ENCODE measurements at regions not wholly inside any gene's neighbourhood (a gene's known extent, or its start where the extent isn't known, plus 50 kb on each side); places are given as distances from the start of the nearest gene placed in this dataset.

GRCh38 chr1:239574112-239574511, 187.7 kb downstream of the CHRM3 start:
- H3K27ac ChIP-seq, result no peak overlapping the region
- TF ChIP-seq, protein P1, sequence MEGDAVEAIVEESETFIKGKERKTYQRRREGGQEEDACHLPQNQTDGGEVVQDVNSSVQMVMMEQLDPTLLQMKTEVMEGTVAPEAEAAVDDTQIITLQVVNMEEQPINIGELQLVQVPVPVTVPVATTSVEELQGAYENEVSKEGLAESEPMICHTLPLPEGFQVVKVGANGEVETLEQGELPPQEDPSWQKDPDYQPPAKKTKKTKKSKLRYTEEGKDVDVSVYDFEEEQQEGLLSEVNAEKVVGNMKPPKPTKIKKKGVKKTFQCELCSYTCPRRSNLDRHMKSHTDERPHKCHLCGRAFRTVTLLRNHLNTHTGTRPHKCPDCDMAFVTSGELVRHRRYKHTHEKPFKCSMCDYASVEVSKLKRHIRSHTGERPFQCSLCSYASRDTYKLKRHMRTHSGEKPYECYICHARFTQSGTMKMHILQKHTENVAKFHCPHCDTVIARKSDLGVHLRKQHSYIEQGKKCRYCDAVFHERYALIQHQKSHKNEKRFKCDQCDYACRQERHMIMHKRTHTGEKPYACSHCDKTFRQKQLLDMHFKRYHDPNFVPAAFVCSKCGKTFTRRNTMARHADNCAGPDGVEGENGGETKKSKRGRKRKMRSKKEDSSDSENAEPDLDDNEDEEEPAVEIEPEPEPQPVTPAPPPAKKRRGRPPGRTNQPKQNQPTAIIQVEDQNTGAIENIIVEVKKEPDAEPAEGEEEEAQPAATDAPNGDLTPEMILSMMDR (IDR thresholded peaks at IDR 0.05), result no peak
- TF ChIP-seq EP300 (IDR thresholded peaks at IDR 0.05) (no peak), POLR2A (IDR thresholded peaks at IDR 0.05) (no peak)
- H3K4me3 ChIP-seq, result no peak overlapping the region
- no peaks in the 10 kb centered on the region for H3K36me3 ChIP-seq
- no peaks in the 10 kb centered on the region for H3K9me3 ChIP-seq
- WGBS, 3 donors, result 96 to 100% (median 98%) methylated on average over 2 of the region's 2 CpGs
- no peaks in the 10 kb centered on the region for H3K27me3 ChIP-seq
- no peak for DNase-seq
- intact Hi-C loops (cut with DNase I), result no loop called here
- no peaks in the 10 kb centered on the region for H3K4me1 ChIP-seq (ENCODE audit: insufficient read depth)

DNA sequence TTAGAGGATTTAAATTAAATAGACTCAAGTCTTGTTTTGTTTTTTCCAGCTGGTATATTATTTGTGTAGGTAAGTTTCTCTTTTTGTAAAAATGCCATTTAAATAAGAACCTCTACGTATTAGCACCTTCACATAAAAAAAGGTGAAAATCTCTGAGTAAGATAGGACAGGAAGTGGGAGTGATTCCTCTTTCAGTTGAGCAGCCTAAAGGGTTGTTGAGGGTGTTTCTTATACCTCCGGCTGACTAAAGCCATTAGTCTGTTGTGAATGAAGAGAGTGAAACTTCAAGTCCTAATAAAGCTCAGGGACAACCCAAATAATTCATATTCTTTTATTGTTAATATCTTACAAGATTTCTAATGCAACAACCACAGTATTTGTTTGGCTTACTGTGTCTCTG, 188.7 kb downstream of the CHRM3 start:
- Histone ChIP-seq H3K4me1 (ENCODE audit: insufficient read depth) (no peaks in the 10 kb centered on the region), H3K27ac (no peak overlapping the region), H3K27me3 (no peaks in the 10 kb centered on the region), H3K36me3 (no peaks in the 10 kb centered on the region), H3K9me3 (no peaks in the 10 kb centered on the region), H3K4me3 (no peak overlapping the region)
- TF ChIP-seq EP300 (IDR thresholded peaks at IDR 0.05) (no peak), POLR2A (IDR thresholded peaks at IDR 0.05) (no peak)
- TF ChIP-seq, protein P1 (IDR thresholded peaks at IDR 0.05), result no peak
- intact Hi-C loops (cut with DNase I), result no loop called here
- DNase-seq, result no peak
- 91 to 92% (median 92%) methylated on average over 2 of the region's 2 CpGs for WGBS, 3 donors

- WGBS, 3 donors, result 16 to 30% (median 20%) methylated on average over 1 of the region's 1 CpG
- H3K4me3 ChIP-seq, result no peak overlapping the region
- no peaks in the 10 kb centered on the region for H3K4me1 ChIP-seq (ENCODE audit: insufficient read depth)
- no peak for DNase-seq
- no peaks in the 10 kb centered on the region for H3K9me3 ChIP-seq
- H3K27ac ChIP-seq, result no peak overlapping the region
- intact Hi-C loops (cut with DNase I), result no loop called here
- TF ChIP-seq POLR2A (IDR thresholded peaks at IDR 0.05) (no peak), EP300 (IDR thresholded peaks at IDR 0.05) (no peak)
- TF ChIP-seq, protein P1 (IDR thresholded peaks at IDR 0.05), result no peak
- no peaks in the 10 kb centered on the region for H3K27me3 ChIP-seq
- no peaks in the 10 kb centered on the region for H3K36me3 ChIP-seq
Measured at GRCh38 chr1:239583536-239583935, 197.2 kb downstream of the CHRM3 start.

- no peak for DNase-seq
- Histone ChIP-seq H3K27me3 (no peaks in the 10 kb centered on the region), H3K9me3 (no peaks in the 10 kb centered on the region), H3K4me3 (no peak overlapping the region), H3K27ac (no peak overlapping the region), H3K36me3 (no peaks in the 10 kb centered on the region), H3K4me1 (ENCODE audit: insufficient read depth) (peaks cover 1% of the 10 kb centered on the region)
- TF ChIP-seq, protein P1 (IDR thresholded peaks at IDR 0.05), result no peak
- no peak for TF ChIP-seq POLR2A (IDR thresholded peaks at IDR 0.05)
- TF ChIP-seq EP300 (IDR thresholded peaks at IDR 0.05), result no peak
- intact Hi-C loops (cut with DNase I), result no loop called here
Measured at GRCh38 chr1:239586128-239586527, 199.8 kb downstream of the CHRM3 start.

GRCh38 chr1:239587066-239587465, 200.7 kb downstream of the CHRM3 start:
- TF ChIP-seq EP300 (IDR thresholded peaks at IDR 0.05) (no peak), POLR2A (IDR thresholded peaks at IDR 0.05) (no peak)
- TF ChIP-seq, protein P1 (IDR thresholded peaks at IDR 0.05), result no peak
- Histone ChIP-seq H3K27me3 (no peaks in the 10 kb centered on the region), H3K4me1 (ENCODE audit: insufficient read depth) (peaks cover 1% of the 10 kb centered on the region), H3K4me3 (no peak overlapping the region), H3K36me3 (no peaks in the 10 kb centered on the region), H3K9me3 (no peaks in the 10 kb centered on the region), H3K27ac (no peak overlapping the region)
- DNase-seq, result no peak
- intact Hi-C loops (cut with DNase I), result no loop called here
- WGBS, 3 donors, result 79 to 84% (median 80%) methylated on average over 8 of the region's 8 CpGs

Measured in ovary (tissue), 7 donors.